B cell (primary cell): ENCODE measurements at regions not wholly inside any gene's neighbourhood (a gene's known extent, or its start where the extent isn't known, plus 50 kb on each side); places are given as distances from the start of the nearest gene placed in this dataset.

Source experiments
- ATAC-seq: fragments of 200-7000 bp; cut with Tn5 transposase; one replicate; pipeline ENCODE4 v1.10.0; 2021; ENCODE audit warnings: low read depth, mild to moderate bottlenecking, moderate number of reproducible peaks, moderate library complexity
- CTCF ChIA-PET: fragments of 350-600 bp; sonication (Branson Sonifier 250); formaldehyde crosslinking; loops from one replicate; lab custom pipeline; 2021; ENCODE audit warnings: antibody characterized with exemption, inconsistent platforms; lab: Charles Lee
- POLR2A ChIA-PET: fragments of 350-600 bp; sonication (Branson Sonifier 250); formaldehyde crosslinking; loops from one replicate; lab custom pipeline; 2021; ENCODE audit warnings: antibody characterized with exemption; lab: Charles Lee
- DNase-seq: peaks from one replicate; pipeline ENCODE4 v3.0.0; 2013
- H2AFZ ChIP-seq: 2 replicates; pipeline ENCODE4 v1.6.1; 2012; ENCODE audit warnings: mild to moderate bottlenecking, low read depth, low read length; ENCODE audit not compliant: insufficient read depth, poor library complexity, severe bottlenecking
- H3K27ac ChIP-seq, 2 donors: 1 replicate in 1 of 2; 2 replicates in 1 of 2; pipeline ENCODE4 v1.5.1; 2012 to 2013; ENCODE audit warnings: low read length in 2 of 2, mild to moderate bottlenecking in 2 of 2, moderate library complexity in 1 of 2
- H3K27me3 ChIP-seq, 4 experiments: fragments of 200-600 bp in 1 of 4; sonication (generic) in 1 of 4; replicated peaks in 1 of 4; 1 replicate in 2 of 4; 2 replicates in 2 of 4; pipeline versions ENCODE4 v1.6.1 to v1.7.0; 2013 to 2016; ENCODE audit warnings: low read length in 3 of 4, mild to moderate bottlenecking in 2 of 4, mixed read lengths in 1 of 4, moderate library complexity in 1 of 4; ENCODE audit not compliant: insufficient read depth in 4 of 4, control insufficient read depth in 3 of 4; ENCODE audit errors: control extremely low read depth in 1 of 4
- H3K36me3 ChIP-seq, 2 experiments: replicated peaks in 1 of 2; 1 replicate in 1 of 2; 2 replicates in 1 of 2; pipeline versions ENCODE4 v1.6.1 to v1.7.1; 2013; ENCODE audit warnings: low read length in 1 of 2; ENCODE audit not compliant: insufficient read depth in 2 of 2, control insufficient read depth in 1 of 2; ENCODE audit errors: control extremely low read depth in 1 of 2, extremely low read depth in 1 of 2
- H3K4me1 ChIP-seq, 2 donors: fragments of 200-600 bp in 1 of 2; sonication (generic) in 1 of 2; 1 replicate in 1 of 2; 2 replicates in 1 of 2; pipeline versions ENCODE4 v1.5.1 to v1.6.1; 2013 to 2017; ENCODE audit warnings: low read length in 2 of 2; ENCODE audit not compliant: control insufficient read depth in 2 of 2, insufficient read depth in 2 of 2
- H3K4me2 ChIP-seq: replicated peaks from 2 replicates; pipeline ENCODE3; 2012; ENCODE audit warnings: mild to moderate bottlenecking, low read depth, low read length; ENCODE audit not compliant: poor library complexity, severe bottlenecking
- H3K4me3 ChIP-seq, 5 experiments: fragments of 200-600 bp in 1 of 5; sonication (generic) in 1 of 5; 1 replicate in 3 of 5; 2 replicates in 2 of 5; pipeline versions ENCODE4 v1.5.1 to v1.7.0; 2011 to 2016; ENCODE audit warnings: low read length in 4 of 5, mild to moderate bottlenecking in 4 of 5, low read depth in 2 of 5, control low read depth in 1 of 5, moderate library complexity in 1 of 5; ENCODE audit not compliant: insufficient read depth in 1 of 5; ENCODE audit errors: control extremely low read depth in 1 of 5, extremely low read depth in 1 of 5
- H3K79me2 ChIP-seq: fragments of 200-600 bp; sonication (generic); one replicate; pipeline ENCODE4 v1.6.0; 2016; ENCODE audit warnings: low read length; ENCODE audit not compliant: control insufficient read depth, insufficient read depth
- H3K9ac ChIP-seq: fragments of 200-600 bp; sonication (generic); 2 replicates; pipeline ENCODE4 v1.6.1; 2017; ENCODE audit warnings: mild to moderate bottlenecking, low read length, moderate library complexity
- H3K9me3 ChIP-seq, 3 donors: one replicate each; pipeline versions ENCODE4 v1.6.1 to v1.7.1; 2013; ENCODE audit warnings: low read length in 2 of 3; ENCODE audit not compliant: control insufficient read depth in 2 of 3, insufficient read depth in 1 of 3; ENCODE audit errors: control extremely low read depth in 1 of 3
- H4K20me1 ChIP-seq: 2 replicates; pipeline ENCODE4 v1.6.0; 2012; ENCODE audit warnings: mild to moderate bottlenecking, low read length; ENCODE audit not compliant: insufficient read depth, control insufficient read depth, poor library complexity, severe bottlenecking
- H3K27ac Mint-ChIP-seq: one replicate; pipeline ENCODE4 v1.8.0; 2021; ENCODE audit warnings: mixed read lengths
- H3K27me3 Mint-ChIP-seq: one replicate; pipeline ENCODE4 v1.8.0; 2021; ENCODE audit warnings: mixed read lengths
- H3K4me1 Mint-ChIP-seq: one replicate; pipeline ENCODE4 v1.8.0; 2021; ENCODE audit warnings: mixed read lengths
- H3K4me3 Mint-ChIP-seq: one replicate; pipeline ENCODE4 v1.8.0; 2021; ENCODE audit warnings: mixed read lengths
- H3K9me3 Mint-ChIP-seq: one replicate; pipeline ENCODE4 v1.8.0; 2022; ENCODE audit warnings: mixed read lengths; ENCODE audit not compliant: insufficient read depth
- EZH2 ChIP-seq: IDR thresholded peaks from 2 replicates; pipeline ENCODE4 v1.6.1; 2012; ENCODE audit warnings: borderline replicate concordance, low read depth, mild to moderate bottlenecking, moderate library complexity, low read length; ENCODE audit not compliant: insufficient read depth, poor library complexity, severe bottlenecking
- WGBS: methylation state at CpG from one replicate; pipeline ENCODE4 v1.1.5; 2013; ENCODE audit warnings: missing lambda C conversion rate; ENCODE audit not compliant: insufficient coverage; 5-methylcytosine and 5-hydroxymethylcytosine counted together
- intact Hi-C: fragments of 100-400 bp; cut with micrococcal nuclease; formaldehyde crosslinking; loops from one replicate; pipeline ENCODE4 v1.10.0; 2022
- TF ChIP-seq, protein P1 (sequence below): fragments of 200-600 bp; IDR thresholded peaks from one replicate; pipeline ENCODE4 v1.8.0; 2022; ENCODE audit warnings: antibody characterized with exemption, mild to moderate bottlenecking

DNA sequence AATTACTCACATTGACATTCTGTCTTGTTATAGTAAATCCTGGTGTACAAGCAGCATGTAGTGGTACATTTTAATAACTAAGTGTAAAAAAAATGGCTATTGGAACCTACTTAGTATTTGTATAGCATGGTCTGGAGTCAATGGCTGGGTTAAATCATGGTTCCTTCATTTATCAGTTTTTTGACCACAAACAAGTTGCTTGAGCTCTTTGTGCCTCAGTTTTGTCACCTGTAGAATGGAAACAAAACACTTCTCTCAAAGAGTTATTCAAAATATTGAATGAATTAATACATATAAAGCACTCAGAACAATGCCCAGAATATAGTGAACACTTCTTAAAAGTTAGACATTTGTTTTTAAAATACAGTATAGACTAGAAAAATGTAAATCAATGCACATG, 93.2 kb upstream of the HS3ST5 start:
- POLR2A ChIA-PET, result no interaction called here

GRCh38 chr6:114432400-114432799, 89.6 kb upstream of the HS3ST5 start:
- POLR2A ChIA-PET, result no interaction called here
- no peak for ATAC-seq
- H3K4me3 Mint-ChIP-seq, result no peak overlapping the region

More for the DNA sequence above, 93.2 kb upstream of the HS3ST5 start:
- no peaks in the 10 kb centered on the region for H3K27me3 Mint-ChIP-seq
- H3K4me2 ChIP-seq, result no peak overlapping the region
- TF ChIP-seq, protein P1, sequence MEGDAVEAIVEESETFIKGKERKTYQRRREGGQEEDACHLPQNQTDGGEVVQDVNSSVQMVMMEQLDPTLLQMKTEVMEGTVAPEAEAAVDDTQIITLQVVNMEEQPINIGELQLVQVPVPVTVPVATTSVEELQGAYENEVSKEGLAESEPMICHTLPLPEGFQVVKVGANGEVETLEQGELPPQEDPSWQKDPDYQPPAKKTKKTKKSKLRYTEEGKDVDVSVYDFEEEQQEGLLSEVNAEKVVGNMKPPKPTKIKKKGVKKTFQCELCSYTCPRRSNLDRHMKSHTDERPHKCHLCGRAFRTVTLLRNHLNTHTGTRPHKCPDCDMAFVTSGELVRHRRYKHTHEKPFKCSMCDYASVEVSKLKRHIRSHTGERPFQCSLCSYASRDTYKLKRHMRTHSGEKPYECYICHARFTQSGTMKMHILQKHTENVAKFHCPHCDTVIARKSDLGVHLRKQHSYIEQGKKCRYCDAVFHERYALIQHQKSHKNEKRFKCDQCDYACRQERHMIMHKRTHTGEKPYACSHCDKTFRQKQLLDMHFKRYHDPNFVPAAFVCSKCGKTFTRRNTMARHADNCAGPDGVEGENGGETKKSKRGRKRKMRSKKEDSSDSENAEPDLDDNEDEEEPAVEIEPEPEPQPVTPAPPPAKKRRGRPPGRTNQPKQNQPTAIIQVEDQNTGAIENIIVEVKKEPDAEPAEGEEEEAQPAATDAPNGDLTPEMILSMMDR, result no peak
- TF ChIP-seq EZH2, result no peak
- no peaks in the 10 kb centered on the region for H3K36me3 ChIP-seq
- ATAC-seq (no peak), DNase-seq (no peak)
- no peaks in the 10 kb centered on the region for H3K27me3 ChIP-seq
- no peak overlapping the region for H2AFZ ChIP-seq
- no peak overlapping the region for H3K27ac ChIP-seq
- H3K4me3 ChIP-seq, result no peak overlapping the region
- no peaks in the 10 kb centered on the region for H3K9me3 ChIP-seq
- CTCF ChIA-PET, result no interaction called here
- no peaks in the 10 kb centered on the region for H3K79me2 ChIP-seq
- H3K9ac ChIP-seq, result no peak overlapping the region
- no peaks in the 10 kb centered on the region for H3K4me1 Mint-ChIP-seq
- intact Hi-C loops, result no loop called here
- no peaks in the 10 kb centered on the region for H3K9me3 Mint-ChIP-seq
- H4K20me1 ChIP-seq, result no peaks in the 10 kb centered on the region
- H3K4me1 ChIP-seq, result no peaks in the 10 kb centered on the region
- H3K4me3 Mint-ChIP-seq, result no peak overlapping the region
- H3K27ac Mint-ChIP-seq, result no peak overlapping the region

More at GRCh38 chr6:114432400-114432799, 89.6 kb upstream of the HS3ST5 start:
- Histone ChIP-seq H2AFZ (no peak overlapping the region), H3K9ac (no peak overlapping the region), H3K27ac (no peak overlapping the region), H3K4me2 (no peak overlapping the region), H3K36me3 (no peaks in the 10 kb centered on the region), H3K27me3 (no peaks in the 10 kb centered on the region), H3K79me2 (no peaks in the 10 kb centered on the region), H3K9me3 (no peaks in the 10 kb centered on the region), H3K4me1 (no peaks in the 10 kb centered on the region), H3K4me3 (no peak overlapping the region), H4K20me1 (no peaks in the 10 kb centered on the region)
- no peaks in the 10 kb centered on the region for H3K9me3 Mint-ChIP-seq
- no peak for DNase-seq
- no CpG with 5 or more reads among the region's 1 CpG for WGBS
- no peak overlapping the region for H3K27ac Mint-ChIP-seq
- TF ChIP-seq, protein P1, result no peak
- no peak for TF ChIP-seq EZH2
- CTCF ChIA-PET, result no interaction called here
- H3K27me3 Mint-ChIP-seq, result no peaks in the 10 kb centered on the region
- no peaks in the 10 kb centered on the region for H3K4me1 Mint-ChIP-seq
- intact Hi-C loops, result no loop called here
